Right kidney (tissue), 1 donor: ENCODE measurements at regions not wholly inside any gene's neighbourhood (a gene's known extent, or its start where the extent isn't known, plus 50 kb on each side); places are given as distances from the start of the nearest gene placed in this dataset.

Experiments
- DNase-seq: peaks from one replicate; pipeline ENCODE4 v3.0.0-alpha.2; 2016

DNA sequence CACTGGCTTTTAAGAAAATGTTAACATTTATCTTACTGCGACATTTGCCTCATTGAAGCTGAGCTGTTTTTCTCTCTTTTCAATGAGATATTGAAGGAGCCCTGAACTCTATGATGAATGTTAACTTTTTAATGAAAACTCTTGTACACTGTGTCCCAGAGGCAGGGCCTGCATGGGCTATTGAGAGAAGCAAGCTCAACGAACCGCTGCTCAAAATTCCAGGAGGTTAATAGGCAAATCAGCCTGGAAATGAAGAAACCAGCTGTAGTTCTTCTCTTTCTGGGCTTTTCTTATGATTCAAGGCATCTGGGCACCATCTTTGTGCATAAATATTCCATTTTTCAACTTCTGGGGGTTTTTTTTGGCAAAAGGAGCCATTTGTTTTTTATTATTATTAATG, 168.4 kb upstream of the NPVF start:
- DNase-seq, result no peak

DNA sequence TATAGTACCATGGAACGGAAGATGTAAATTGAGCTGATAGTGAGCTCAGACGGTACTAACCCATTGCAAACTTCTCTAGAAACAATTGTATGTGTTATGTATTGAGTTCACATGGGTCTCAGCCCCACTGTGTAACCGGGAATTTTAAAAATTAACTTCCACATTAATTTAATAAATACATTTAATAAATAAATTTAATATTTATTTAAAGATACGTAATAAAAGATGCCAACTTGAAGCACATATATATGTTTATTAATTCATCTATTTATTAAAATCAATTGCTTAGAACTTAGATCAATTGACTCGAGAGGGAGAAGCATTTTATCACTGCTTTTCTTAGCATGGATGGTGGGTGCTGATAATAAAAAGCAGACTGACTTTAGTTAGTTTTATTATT, 170.1 kb upstream of the NPVF start:
- no peak for DNase-seq

DNA sequence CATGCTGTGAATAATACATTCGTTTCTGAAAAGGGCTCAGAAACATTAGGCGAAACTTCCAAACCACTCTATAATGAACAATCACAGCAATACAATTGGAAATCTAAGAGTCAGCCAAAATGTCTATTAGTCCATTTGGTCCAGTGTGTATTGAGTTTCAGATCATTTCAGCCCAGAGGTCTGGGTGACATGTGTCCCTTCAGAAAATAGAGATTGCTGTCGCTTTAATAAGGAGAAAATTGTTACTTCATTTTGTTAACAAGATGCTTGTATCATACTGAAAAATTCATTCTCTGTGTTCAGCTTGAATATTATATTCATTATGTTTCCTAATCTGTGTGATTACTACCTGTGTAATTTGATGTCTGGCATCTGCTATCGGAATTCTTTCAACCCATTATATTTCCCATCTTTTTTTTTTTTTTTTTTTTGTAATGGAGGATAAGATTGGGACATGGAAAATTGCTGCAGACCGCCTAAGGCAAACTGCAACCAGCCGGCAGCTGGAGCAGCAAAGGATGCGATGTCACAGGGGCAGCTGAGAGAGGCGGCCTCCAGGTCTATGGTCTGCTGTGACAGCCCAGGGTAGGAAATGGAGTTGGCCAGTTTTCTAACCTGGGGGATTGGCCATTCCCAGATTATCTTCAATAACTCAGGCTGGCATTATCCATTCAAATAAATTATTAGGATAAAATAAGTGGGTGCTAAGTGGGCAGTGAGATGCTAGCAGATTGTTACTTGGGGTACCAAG, 170.9 kb upstream of the NPVF start:
- DNase-seq, result no peak

DNA sequence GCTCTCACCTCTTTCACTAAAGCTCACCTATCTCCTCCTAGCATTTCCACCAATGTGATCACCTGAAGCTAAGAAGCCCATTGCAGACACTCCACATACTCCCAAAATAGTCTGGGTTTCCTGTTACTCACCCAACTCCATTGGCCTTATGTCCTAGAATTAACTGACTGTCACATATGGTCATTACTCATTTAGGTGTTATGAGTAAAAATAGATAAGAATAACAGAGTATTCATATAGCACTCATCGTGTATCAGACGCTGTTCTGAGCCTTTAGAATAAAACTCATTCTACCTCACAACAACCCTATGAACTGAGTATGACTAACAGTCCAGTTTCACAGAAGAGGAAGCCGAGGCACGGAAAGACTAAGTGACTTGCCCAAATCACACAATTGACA, 174.2 kb upstream of the NPVF start:
- no peak for DNase-seq

DNA sequence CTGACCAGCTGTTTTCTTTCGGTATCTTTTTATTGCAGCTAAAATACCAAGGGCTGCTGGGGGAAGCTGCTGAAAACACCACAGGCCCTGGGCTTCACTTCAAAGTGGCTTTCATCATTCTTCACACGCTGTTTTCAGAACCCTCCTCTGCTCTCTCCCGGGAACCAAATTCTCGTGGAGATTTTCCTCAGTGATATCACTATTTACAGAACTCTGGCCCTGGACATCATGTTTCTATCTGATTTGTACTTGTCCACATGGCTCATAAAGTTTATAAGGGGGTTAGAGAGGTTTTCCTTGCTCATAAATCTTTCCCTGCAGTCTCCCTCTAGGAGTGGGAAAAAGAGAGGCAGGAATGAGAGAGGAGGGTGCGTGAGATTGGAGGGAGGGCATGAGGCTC, 177.4 kb upstream of the NPVF start:
- DNase-seq, result peak; percentile 66

DNA sequence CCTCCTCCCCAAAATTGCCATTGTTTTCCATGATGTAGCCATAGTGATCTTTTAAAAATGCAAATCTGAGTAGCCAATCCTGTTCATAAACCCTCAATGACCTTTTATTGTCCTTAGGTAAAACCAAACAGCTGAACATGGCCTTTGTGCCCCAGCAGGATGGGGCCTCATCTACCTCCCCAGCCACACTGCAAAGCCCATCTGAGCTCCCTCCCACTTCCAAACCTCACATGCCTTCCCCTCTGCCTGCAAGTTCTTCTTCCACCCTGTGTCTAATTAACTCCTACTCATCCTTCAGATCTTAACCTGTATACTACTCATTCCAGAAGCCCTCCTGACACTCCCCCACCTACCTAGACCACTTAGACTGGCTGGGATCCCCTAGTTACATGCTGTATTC, 178.8 kb upstream of the NPVF start:
- DNase-seq, result no peak

DNA sequence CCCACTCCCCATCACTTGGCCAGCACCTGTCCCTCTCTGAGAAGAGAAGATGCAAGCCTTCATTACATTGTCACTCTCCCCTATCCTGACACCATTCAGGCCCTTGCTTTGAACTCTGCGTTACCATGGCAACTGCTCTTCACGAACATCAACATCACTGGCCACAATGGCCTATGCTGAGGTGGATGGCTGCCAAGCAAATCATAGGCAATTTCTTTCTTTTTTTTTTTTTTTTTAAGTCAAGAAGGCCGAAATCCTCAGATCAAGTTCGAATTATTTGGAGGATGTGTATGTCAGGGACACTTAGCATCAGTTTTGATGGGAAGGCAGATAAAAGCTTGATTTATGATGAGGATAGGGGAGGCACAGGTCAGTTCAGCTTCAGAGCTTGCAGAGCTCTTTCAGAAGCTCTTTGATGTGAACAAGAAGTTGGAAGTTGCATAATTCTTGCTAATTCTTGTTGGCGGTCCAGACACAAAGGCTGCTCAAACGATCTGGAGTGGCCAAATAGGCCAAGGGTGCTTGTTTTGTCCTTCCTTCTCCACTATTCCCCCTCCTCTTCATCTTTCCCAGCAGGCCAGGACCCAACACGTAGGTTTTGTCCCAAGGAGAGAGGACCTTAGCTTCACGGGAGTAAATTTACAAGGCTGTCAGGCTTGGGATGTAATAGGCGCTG, 179.9 kb upstream of the NPVF start:
- peak; percentile 40 for DNase-seq

DNA sequence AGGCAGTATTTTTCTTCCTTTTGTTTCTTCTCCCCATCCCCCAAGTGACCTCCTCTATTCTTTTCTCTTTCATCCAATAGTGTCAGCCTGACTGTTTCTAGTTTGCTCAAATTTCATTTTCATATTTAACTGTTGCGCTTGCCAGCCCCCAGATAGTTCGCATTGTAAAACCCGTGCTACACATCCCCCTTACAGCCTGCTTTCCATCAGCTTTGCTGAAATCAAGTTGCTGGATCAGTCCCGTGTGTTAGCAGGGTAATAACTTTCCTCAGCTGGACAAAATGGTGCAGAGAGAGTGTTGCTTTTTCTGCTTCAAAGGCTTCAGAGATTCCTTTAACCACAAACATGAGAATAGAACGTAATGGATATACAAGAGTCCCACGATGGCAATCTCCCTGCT, 180.6 kb upstream of the NPVF start:
- no peak for DNase-seq

DNA sequence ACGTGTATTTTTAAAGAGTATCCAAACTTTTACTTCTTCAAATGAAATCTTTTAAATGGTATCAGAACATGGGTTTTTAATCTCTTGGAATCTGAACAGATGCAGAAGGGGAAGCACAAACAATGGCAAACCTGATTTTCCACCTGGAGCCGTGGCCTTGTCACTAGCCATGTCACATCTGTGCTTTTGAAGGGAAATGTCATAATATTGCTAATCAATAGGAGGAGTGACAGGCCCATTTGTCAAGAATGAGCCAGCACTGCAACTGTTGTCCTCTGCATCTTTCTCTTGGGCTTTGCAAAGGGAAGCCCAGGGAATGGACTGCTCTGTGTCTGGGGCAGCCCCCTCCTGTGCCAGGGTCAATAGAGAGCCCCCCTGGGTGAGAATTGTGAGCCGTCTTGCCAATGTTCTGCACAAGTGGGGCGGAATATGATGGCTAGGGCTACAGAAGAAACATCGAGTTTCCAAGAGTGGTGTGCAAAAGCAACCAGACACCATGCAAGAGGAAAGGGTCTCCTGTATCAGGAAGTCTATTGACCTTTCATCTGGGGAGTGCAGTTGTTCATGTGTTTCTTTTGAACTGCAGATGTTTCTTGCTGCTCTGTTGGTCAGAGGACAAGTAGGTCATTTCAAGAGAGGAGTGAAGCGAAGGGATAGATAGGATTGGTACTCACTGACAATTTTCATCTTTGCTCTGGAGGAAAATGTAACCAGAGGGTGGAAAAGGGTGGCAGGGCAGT, 181.8 kb upstream of the NPVF start:
- no peak for DNase-seq

DNA sequence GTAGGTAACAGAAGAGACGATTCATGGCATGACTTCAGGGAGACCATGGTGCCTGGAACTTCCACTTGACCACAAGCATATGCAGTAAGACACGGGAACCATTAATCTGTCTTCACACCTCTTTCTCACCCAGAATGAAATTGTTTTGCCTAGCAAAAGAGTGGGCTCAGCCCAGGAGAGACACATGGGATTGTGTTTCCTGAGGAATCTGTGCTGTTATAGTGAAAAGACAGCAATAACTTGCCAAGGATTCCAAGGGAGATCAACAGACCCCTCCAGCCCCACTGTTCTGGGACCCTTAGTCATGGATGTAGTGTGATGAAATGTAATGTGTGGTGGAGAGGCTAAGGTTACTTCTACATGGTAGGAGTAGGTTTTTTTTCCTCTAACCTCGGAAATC, 192.5 kb upstream of the NPVF start:
- DNase-seq, result no peak

DNA sequence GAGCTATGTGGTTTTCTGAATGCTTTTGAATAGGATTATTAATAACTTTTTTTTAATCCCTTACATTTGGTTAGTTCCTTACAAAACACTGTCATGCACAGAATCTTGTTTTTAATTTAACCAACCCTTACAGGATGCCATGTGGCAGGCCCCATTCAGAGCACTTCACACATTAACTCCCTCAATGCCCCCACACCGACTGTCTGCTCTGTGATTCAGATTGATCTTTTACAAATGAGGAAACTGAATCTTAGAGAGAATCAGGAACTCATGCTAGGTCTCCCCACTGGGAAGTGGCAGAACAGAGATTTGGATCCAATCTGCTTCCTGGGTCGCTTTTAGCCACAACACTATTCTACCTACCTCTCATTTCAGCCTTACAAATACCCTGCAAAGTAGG, 195.8 kb upstream of the NPVF start:
- DNase-seq, result no peak

DNA sequence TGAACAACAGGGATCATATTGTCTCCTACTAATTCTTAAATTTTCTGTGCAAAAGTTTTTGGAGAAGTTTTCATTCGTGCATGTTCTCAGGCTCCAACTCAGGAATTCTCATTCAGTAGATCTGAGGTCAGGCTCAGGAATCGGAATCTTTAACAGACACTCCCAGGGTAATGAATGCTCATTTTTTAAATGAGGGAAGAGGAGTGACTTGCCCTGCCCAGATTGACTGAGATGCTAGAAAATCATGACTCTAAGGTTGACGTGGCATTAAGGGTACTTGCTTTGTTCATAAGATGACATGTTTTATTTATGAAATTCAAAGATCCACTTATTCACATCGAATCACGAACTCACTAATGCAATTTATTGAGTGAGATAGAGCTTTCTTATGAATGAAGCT, 196.6 kb upstream of the NPVF start:
- no peak for DNase-seq

DNA sequence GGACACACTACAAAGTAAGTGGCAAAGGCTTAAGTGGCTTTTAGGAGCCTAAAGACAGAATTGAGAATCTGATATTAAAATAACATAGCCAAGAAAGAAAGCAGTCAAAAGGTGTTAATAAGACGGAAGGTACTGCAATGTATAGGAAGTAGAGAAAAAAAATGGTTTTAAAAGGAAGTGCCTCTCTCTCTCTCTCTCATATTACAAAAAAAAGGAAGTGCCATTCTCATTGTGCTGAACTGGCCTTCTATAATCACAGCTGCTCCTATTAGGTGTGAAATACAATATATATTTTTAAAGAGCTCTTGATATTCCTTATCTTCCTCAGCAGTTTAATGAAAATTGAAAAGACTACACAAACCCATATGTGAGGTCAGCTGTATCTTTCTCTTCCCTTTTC, 199.4 kb upstream of the NPVF start:
- DNase-seq, result no peak

DNA sequence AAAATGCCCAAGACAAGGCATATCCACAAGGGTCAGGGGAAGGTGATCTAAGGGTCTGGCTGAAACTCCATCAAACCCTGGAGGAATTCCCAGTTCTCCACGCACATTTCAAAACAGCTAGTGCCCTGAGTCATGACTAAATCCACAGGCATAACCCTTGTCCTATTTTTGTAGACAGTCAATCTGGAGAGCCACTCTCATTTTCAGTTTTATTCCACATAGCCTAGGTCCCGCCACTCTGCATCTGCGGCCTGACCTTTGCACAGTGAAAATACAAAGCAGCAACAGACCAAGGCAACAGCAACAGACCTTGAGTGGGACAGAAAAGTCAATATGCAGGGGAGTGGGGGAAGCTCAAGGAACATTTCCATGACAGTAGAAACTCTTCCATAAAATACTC, 201.4 kb upstream of the NPVF start:
- DNase-seq, result no peak

DNA sequence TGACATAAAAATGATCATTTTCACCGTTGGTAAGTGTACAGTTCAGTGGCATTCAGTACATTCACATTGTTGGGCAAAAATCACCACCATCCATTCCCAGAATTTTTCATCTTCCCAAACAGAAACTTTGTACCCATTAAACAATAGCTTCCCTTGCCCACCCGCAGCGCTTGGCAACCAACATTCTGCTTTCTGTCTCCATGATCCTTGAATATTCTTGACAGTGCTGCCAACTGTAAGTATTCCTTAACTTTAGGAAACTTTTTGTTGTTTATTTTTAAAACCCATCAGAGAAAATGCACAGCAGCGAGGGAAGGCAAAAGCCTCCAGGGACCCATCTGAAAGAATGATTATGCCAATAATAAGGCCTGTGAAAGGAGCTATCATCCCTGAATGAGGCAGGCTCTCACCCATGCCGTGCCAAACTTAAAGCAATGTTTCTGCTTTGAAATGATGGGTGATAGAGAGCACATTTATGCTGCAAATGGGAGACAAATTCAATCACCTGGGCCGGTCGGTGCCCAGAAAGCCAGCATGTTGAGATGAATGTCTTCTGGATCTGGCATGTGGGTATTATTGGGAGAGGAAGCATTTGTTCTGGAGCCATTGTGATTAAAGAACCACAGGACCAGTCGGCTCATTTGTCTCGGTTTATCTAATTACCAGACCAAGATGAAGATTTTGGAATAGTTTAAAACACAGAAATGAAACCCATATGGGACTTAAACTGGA, 202.1 kb upstream of the NPVF start:
- DNase-seq, result no peak

DNA sequence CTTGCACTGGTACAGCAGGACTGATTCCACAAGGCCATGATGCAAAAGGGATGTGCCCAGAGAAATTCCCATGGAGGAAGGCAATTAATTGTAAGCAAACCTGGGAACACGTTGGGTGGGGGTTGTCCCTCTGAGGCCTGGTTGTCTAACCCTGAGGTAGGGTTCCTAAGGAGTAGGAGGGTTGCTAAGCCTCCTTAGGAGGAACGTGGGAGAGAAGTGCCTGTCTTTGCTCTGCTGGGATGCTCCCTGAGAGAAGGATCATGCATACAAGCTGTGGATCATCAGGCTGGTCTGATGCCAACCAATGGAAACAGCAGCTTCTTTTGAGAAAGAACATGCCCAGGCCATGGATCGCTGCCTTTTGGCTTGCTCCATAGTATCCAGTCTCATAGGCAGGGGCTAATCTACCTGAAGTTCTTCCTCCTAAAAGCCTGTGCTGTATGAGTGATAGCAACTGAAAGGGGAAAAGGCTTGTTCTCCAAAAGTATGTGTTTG, 203.7 kb upstream of the NPVF start:
- no peak for DNase-seq

DNA sequence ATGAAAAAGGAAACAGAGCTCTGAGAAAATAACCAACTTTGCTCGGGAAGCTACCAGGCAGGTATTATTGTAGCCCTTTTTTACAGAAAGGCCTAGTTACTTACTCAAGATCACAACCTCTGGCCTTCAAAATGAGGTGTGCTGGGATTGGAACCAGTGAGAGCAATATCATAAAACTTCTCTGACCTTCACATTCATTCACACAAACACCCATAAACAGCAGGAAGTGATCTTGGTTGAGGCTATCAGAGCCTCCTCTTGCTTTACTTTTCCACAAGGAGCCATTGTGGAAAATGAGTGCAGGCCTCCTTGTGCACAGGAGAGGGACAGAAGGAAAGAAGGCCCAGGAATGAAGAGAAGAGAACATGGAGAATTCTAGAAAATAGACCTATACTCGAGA, 204.5 kb upstream of the NPVF start:
- no peak for DNase-seq

DNA sequence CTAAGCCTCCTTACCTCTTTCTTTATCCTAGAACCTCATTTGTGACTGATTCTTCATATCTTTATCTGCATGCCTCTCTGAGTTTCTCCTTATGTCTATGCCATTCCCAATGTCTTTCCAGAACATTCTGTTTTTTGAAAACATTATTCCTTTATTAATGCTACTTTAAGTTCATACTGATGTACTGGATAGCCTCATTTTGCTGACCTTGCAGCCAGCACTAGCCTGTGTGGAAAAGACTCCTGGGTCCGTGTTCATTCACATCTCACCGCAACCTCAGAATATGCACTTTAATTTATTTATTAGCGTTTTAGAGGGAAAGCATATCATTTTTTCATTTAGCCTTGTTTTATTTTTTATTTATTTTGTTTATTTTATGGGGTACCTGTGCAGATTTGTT, 208.1 kb upstream of the NPVF start:
- no peak for DNase-seq

DNA sequence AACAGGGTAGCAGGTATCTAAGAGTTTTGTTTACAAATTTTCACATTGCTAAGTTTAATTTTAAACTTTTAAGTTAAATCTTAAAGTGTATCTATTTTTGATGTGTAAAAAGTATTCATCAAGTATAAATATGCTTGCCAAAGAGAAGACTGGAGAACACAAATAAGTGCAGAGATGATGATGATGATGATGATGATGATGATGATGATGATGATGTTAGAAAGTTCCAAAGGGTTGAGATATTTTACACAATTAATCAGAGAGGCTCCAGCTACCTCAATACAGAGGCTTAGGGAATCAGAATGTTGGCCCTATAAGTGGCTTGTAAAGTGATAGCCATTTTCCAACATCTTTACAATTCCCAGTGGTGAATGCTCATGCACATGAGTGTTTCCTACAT, 209.0 kb upstream of the NPVF start:
- no peak for DNase-seq

DNA sequence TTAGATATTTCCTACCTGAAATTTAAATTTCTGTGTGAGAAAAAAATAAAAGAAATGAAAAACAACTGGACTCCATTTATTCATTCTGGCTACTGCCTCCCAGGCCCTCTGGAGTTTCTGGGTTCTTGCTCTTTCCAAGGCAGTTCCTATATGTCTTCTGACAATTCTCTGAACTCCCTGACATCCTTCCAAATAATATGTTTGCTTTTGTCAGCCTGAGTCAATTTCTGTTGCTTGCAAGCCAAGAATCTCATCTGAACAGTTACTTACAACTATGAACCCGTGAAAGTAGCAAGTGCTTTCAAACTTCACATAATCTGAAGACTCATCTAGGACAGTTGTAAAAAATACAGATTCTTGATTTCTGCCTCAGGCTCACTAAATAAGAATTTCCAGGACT, 216.7 kb upstream of the NPVF start:
- DNase-seq, result no peak

DNA sequence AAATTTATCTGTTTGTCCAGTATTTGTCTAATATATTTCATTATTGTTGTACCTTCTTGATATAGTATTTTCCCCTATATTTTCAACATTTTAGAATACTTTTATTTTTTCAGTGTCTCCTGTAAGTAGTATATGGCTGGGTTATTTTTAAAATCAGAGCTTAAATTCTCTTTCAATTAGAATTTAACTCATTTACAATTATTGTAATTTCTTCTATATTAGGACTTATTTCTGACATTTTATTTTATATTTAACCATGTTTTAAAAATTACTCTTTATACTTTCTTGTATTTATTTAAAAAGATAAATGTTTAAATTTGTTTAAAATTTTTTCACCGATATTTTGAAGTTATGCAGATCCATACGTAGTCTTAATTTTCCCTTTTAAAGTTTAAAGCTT, 220.0 kb upstream of the NPVF start:
- no peak for DNase-seq

DNA sequence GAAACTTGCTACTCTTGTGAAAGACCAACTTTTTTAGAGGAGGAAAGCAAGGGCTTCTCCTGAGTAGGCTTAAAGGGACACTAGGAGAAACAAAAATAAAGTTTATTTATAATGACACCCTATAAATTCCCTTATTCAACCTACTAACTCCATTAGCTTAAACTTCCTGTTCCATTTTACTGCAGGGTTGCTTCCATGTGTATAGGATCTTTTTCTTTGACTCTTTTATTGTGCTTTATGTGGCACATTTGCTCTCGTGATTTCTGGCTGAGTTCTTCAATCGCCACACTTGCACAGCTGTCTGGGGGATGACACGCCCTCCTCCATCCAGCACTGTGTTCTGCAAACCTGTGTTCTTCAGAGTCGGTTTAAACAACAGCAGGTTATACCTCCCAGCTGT, 225.7 kb upstream of the NPVF start:
- DNase-seq, result peak; percentile 16

DNA sequence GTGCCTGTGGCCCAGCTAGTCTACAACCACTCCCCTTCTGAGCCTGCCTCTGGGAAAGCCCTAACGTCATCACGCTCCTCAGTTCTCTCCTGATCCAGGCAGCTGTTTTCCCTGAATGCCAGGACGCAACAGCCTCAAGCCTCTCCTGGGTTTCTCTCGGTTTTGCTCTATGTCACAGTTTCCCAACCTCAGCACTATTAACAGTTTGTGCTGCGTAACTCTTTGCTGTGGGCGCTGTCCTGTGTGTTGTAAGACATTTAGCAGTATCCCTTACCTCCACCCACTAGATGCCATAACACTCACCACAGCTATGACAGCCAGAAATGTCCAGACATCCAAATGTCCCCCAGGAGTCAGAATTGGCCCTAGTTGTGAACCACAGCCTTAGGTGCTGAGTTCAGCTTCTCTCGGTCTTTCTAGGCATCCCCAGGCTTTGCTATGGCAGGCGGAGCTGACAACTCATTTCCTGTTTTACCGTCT, 226.3 kb upstream of the NPVF start:
- peak; percentile 6 for DNase-seq
